AG09319 (cell line): ENCODE measurements at regions not wholly inside any gene's neighbourhood (a gene's known extent, or its start where the extent isn't known, plus 50 kb on each side); places are given as distances from the start of the nearest gene placed in this dataset.

ENCODE experiments used
- DNase-seq: peaks from one replicate; pipeline ENCODE4 v3.0.0-alpha.2; 2010; ENCODE audit warnings: low read depth; ENCODE audit errors: extremely low read depth
- TF ChIP-seq, protein P1 (sequence below): IDR thresholded peaks from 2 replicates; pipeline ENCODE4 v1.5.1; 2011; ENCODE audit warnings: low read depth, mild to moderate bottlenecking, inconsistent platforms, low read length, moderate library complexity

DNA sequence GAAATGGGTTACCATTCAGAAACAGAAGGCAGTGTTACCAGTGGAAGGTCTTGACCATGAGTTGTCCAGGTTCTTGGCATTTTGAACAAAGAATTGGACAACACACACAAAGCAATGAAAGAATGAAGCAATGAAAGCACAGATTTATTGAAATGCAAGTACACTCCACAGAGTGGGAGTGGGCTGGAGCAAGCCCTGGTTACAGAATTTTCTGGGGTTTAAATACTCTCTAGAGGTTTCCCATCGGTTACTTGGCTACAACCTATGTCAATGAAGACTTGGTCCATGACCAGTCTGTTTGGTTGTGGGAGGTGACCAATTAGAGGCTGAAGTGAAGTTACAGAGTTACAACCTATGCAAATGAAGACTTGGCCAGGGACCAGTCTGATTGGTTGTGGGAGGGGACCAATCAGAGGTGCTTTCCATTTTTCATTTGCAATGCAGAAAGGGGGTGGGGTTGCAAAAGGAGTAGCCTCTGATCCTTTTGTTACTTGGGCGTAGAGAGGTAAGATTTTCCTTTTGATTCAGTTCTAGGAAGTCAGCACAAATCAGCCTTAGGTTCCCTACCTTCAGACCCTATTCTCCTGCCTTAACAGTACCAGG lies 71.7 kb upstream of the SPRY4 start:
- TF ChIP-seq, protein P1, sequence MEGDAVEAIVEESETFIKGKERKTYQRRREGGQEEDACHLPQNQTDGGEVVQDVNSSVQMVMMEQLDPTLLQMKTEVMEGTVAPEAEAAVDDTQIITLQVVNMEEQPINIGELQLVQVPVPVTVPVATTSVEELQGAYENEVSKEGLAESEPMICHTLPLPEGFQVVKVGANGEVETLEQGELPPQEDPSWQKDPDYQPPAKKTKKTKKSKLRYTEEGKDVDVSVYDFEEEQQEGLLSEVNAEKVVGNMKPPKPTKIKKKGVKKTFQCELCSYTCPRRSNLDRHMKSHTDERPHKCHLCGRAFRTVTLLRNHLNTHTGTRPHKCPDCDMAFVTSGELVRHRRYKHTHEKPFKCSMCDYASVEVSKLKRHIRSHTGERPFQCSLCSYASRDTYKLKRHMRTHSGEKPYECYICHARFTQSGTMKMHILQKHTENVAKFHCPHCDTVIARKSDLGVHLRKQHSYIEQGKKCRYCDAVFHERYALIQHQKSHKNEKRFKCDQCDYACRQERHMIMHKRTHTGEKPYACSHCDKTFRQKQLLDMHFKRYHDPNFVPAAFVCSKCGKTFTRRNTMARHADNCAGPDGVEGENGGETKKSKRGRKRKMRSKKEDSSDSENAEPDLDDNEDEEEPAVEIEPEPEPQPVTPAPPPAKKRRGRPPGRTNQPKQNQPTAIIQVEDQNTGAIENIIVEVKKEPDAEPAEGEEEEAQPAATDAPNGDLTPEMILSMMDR = no peak
- DNase-seq = no peak

DNA sequence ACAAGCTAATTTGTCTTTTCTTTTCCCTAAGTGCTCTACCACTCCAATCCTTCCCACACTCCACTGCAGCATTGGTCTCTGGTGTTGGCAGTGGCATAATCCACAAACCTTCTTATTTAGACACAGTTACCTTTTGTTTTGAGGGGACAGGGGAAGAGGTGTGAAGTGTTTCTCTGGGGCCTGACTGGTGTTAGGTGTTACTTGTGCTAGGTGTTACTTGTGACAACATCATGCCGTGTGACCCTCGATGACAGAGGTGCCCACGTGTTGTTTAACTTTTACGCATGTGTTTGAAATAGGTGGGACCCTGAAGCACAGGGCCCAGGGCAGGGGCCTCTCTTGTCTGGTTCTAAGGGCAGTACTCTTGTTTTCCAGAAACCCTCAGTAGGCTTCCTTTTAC lies 70.5 kb upstream of the SPRY4 start:
- DNase-seq = no peak
- TF ChIP-seq, protein P1 = no peak

DNA sequence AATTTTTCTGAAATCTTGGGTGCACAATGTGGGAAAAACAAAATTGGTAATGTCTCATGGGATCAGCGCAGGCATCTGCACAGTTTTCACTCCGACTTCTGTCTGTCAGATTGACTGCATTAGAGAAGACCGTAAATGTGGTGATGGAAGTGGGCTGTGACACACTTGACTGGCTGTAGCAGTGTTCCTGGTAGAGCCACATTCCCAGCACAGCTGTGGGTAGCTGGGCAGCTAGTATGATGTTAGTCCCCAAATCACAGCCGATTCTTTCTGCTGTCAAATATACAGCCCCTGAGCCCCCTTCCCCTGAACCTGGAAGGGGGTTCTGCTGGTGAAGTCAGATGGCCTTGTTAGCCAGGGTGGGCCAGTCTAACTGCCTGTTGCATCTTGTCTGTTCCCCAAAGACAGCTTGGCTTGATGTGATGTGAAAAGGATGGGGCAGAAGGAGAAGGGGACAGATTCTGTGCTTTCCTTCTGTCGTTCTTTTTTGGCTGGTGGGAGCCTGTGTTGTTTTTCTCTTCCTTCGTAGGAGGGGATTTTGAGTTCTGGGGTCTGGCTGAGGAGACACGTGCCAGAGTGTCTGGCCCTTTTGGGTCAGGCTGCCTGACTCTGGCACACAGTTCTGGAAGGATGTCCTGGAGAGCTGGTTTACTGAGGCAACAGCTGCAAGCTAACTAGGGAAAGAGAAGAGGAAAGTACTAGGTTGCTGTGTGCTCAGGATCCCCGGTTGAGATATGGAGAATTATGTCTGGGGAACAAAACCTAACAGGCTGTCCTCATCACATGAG lies 66.4 kb upstream of the SPRY4 start:
- DNase-seq = no peak
- TF ChIP-seq, protein P1 = no peak

DNA sequence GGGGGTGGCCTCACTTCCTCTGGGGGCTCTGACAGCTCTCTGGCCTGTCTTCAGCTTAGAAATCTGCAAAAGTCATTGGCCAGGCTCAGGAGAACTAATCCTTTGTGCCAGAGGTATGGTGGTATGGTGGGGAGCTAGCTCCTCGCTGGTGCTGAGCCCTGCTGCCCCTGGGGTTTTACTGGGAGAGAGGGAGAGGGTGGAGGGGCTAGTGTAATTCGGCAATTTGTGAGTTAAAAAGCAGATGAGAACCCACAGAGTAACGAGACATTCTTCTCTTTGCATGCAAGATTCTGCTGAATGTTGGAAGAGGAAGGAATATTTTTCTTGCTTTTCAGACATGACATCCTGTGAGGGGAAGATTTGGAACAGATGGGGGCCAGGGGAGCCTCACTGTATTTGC lies 65.5 kb upstream of the SPRY4 start:
- TF ChIP-seq, protein P1 = no peak
- DNase-seq = no peak

DNA sequence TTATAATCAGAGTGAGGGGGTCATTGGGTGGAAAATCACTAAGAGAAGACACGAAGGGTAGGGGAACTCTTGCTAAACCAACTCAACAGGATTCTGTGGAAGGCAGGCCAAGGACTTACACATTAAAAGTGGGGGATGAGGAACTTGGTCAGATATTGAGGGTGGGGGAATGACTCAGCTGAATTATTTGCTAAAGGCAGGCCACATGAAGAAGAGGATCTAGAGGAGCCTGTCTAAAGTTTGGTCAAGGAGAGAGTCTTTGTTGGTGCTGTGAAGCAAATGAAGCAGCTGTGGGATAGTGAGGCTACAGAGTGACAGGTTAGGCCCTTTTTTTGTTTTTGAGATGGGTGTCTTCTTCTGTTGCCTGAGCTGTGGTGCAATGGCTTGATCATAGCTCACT lies 63.9 kb upstream of the SPRY4 start:
- DNase-seq = no peak

DNA sequence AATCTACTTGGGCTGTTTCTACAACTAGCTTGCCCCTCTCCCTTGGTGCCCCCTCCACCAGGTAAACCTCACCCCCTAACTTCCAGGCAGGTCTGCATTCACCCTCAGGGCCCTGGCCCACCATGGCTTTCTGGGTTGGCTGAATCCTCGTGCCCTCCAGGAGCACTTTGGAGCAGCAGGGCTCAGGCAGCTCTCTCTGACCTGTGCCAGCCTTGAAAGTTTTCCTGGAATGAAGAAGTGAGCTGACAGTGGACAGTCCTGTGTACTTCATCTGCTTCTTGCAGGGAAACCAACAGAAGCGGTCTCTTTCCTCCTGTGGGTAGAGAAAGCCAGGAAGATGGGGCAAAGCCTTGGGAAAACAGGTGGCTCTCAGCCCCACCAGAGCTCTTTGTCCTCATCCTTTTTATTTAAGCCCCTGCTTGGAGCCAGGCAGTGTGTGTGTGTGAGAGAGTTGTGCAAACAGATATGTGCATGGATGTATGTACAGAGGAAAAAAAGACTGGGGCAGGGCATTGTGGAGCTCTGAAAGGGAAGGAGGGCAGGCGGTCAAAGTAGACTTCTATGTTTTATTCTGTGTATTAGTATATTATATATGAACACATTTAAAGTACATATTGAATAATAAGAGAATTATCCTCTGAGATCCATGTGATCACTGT lies 62.3 kb upstream of the SPRY4 start:
- no peak for DNase-seq

More for the DNA sequence above, 63.9 kb upstream of the SPRY4 start:
- TF ChIP-seq, protein P1 = no peak

More for the DNA sequence above, 62.3 kb upstream of the SPRY4 start:
- TF ChIP-seq, protein P1 = no peak
